Activated T-helper 1 cell treated with anti-CD3 and anti-CD28 coated beads, Interleukin-12 subunit alpha, Interleukin-12 subunit beta, Interleukin-2, Interleukin-4 antibody, amounts not matched to agents 30 ng/mL and 10 ng/mL and 1 ng/mL, durations not matched to agents 14 hours and 24 hours and 36 hours (primary cell): ENCODE measurements at regions not wholly inside any gene's neighbourhood (a gene's known extent, or its start where the extent isn't known, plus 50 kb on each side); places are given as distances from the start of the nearest gene placed in this dataset.

ENCODE experiments used
- DNase-seq: peaks from one replicate; pipeline ENCODE4 v3.0.0; 2021; ENCODE audit warnings: low spot score
- H3K27ac Mint-ChIP-seq: one replicate; pipeline ENCODE4 v1.8.0; 2021; ENCODE audit warnings: mild to moderate bottlenecking, mixed read lengths
- H3K27me3 Mint-ChIP-seq: one replicate; pipeline ENCODE4 v1.8.0; 2022; ENCODE audit warnings: mild to moderate bottlenecking, moderate library complexity, mixed read lengths; ENCODE audit not compliant: insufficient read depth
- H3K36me3 Mint-ChIP-seq: one replicate; pipeline ENCODE4 v1.8.0; 2021; ENCODE audit warnings: low read depth, mixed read lengths
- H3K4me1 Mint-ChIP-seq: one replicate; pipeline ENCODE4 v1.8.0; 2021; ENCODE audit warnings: low read depth, mixed read lengths
- H3K4me3 Mint-ChIP-seq: one replicate; pipeline ENCODE4 v1.8.0; 2021; ENCODE audit warnings: mild to moderate bottlenecking, moderate library complexity, mixed read lengths
- H3K9me3 Mint-ChIP-seq: one replicate; pipeline ENCODE4 v1.8.0; 2021; ENCODE audit warnings: mixed read lengths
- intact Hi-C: fragments of 100-400 bp; cut with micrococcal nuclease; formaldehyde crosslinking; loops from one replicate; pipeline ENCODE4 v1.15.1; 2024

DNA sequence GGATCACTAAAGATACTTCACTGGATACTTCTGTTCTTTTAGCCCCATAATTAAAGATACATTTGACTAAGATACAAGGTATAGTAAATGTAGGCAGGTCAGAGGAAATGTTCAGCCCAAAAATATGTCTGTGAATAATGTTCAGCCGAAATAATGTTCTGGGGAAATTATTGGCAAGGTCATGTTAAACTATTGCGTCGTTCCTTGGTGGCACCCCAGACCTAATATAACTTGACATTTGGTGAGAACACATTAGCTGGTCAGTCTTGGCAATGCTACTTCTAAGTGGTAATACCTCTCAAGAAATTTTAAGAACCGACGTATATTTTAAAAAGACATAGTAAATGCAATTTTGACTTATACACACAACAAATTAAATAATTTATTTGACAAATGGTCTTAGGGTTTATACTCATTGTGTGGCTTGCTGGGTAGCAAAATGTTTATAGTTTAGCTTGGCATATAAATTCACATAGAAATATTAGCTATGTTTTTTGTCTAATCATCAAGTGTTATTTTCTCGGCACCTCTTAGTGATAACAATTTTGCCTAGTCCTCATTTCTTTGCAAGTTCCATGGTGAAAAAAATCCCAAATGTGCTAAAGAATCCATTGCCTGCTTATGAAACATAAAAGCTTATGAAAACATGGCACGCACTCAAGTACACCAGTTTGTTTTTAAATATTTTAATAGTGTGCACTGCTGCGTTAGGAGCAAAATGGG, 270.3 kb upstream of the NEBL start:
- no peak overlapping the region for H3K27ac Mint-ChIP-seq
- no peaks in the 10 kb centered on the region for H3K36me3 Mint-ChIP-seq
- no peaks in the 10 kb centered on the region for H3K4me1 Mint-ChIP-seq
- DNase-seq = no peak
- no peak overlapping the region for H3K4me3 Mint-ChIP-seq
- peaks cover 4% of the 10 kb centered on the region for H3K27me3 Mint-ChIP-seq
- intact Hi-C loops = loop anchor here (5.0 kb wide), 1 partner anchor 560 kb away; no protein-coding TSS in a partner anchor
- H3K9me3 Mint-ChIP-seq = no peaks in the 10 kb centered on the region

DNA sequence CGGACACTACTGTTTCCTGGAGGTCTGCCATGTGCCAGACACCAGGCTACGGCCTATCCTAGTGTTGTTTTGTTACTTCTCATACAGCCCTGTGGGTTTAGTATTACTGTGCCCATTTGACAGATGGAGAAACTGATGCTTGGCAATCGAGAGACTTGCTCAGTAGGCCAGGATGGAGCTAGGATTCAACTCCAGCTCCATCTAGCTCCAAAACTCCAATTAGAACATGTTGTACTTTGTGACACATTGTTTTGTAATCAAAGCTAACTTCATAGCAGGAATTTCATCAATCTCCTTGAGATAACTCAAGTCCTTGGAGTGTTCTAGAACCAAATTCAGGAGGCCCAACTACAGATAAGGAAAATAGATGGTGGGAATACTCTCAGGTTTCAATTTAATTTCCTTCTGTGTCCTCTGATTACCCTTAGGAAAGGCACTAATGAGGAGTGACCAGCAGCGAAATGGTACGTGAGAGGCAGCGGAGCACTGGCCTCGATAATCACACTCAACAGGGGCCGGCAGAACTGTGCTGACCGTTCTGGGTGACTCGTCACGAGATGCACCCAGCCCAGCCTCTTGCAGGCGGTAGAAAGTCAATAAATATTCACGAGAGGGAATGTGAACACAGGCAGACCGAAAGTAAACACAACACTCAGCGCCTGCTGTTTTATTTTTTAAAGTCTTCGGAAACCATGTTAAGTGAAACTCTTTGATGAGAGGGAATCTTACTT, 269.6 kb upstream of the NEBL start:
- Mint-ChIP-seq H3K4me1 (no peaks in the 10 kb centered on the region), H3K36me3 (no peaks in the 10 kb centered on the region), H3K4me3 (no peak overlapping the region), H3K27ac (no peak overlapping the region), H3K9me3 (no peaks in the 10 kb centered on the region), H3K27me3 (no peaks in the 10 kb centered on the region)
- DNase-seq = no peak
- intact Hi-C loops = loop anchor here (5.0 kb wide), 1 partner anchor 561 kb away; no protein-coding TSS in a partner anchor

DNA sequence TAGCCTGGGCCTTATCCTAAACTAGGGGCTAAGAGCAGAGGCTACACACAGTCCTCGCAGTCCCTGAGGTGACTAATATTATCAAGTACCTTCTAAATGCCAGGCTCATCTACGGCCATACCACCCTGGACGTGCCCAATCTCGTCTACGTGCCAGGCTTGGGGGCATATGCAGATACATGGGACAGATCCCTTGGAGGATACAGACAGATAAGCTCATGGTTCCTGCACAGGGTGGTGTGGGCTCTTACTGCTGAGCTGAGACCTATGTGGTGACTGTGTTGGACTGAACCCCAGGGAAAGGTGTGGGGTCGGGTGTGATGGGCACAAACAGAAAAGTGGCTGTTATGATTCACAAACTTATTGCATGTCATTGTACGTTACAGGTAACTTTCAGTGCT, 268.4 kb upstream of the NEBL start:
- Mint-ChIP-seq H3K36me3 (no peaks in the 10 kb centered on the region), H3K27ac (no peak overlapping the region), H3K27me3 (no peaks in the 10 kb centered on the region), H3K4me3 (no peak overlapping the region), H3K4me1 (no peaks in the 10 kb centered on the region), H3K9me3 (no peaks in the 10 kb centered on the region)
- DNase-seq = no peak
- intact Hi-C loops = loop anchor here (5.0 kb wide), 1 partner anchor 562 kb away; no protein-coding TSS in a partner anchor

DNA sequence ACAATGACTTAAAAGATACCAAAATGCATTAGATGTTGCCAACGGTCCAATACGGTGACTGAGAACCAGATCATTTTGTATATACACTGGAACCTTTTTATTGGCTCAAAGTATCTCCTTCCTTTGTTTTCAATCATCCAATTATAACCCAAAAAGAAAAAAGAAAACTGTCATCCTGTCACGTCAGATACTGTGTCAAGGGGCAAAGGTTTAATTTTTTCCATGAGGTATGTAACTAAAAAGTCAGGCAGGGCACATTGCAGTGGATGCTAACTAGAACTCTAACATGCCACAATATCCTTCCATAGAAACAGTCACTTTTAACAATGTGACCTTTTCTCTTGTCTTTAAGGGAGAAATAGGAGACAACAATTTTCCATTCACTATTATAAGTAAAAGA, 267.6 kb upstream of the NEBL start:
- Mint-ChIP-seq H3K4me3 (no peak overlapping the region), H3K27ac (no peak overlapping the region), H3K4me1 (no peaks in the 10 kb centered on the region), H3K27me3 (no peaks in the 10 kb centered on the region), H3K36me3 (no peaks in the 10 kb centered on the region), H3K9me3 (no peaks in the 10 kb centered on the region)
- intact Hi-C loops = loop anchor here (5.0 kb wide), 1 partner anchor 563 kb away; no protein-coding TSS in a partner anchor
- DNase-seq = no peak

DNA sequence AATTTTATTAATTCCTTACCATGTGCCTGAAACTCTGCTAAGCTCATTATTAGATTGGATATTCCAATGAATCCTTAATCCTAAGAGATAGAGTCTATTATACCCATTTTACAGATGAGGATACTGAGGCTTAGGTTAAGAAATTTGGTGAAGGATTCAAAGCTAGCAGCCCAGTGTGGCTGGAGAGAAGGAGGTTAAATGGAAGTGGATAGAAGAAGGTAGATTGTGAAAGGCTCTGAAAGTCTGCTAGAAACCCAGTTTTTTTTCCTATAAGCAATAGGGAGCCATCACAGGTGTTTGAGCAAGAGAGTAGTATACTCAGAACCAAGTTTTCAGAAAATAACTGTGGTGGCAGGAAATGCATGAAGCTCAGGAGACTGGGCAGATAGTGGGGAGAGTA, 265.8 kb upstream of the NEBL start:
- intact Hi-C loops = no loop called here
- no peak overlapping the region for H3K4me3 Mint-ChIP-seq
- no peaks in the 10 kb centered on the region for H3K36me3 Mint-ChIP-seq
- no peaks in the 10 kb centered on the region for H3K9me3 Mint-ChIP-seq
- no peak for DNase-seq
- H3K4me1 Mint-ChIP-seq = no peaks in the 10 kb centered on the region
- no peaks in the 10 kb centered on the region for H3K27me3 Mint-ChIP-seq
- H3K27ac Mint-ChIP-seq = no peak overlapping the region

DNA sequence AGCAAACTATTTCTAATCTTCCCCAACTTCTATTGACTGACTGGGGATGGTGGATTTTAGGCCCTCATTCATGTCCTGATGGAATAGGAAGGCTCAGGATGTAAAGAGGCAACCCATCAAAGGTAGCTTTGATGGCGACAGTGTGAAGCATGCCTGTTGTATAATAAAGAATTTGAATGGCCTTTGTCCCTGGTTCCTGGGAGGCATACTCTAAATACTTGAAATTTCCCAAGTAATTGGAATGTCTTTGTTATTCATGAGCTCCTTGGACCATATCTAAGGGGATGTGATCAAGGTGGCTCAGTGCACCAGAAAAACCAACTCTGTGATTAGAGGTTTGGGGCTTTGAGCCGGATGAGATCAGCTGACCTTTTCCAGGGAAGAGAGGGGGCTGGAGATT, 264.5 kb upstream of the NEBL start:
- no peak for DNase-seq
- Mint-ChIP-seq H3K27me3 (no peaks in the 10 kb centered on the region), H3K27ac (no peak overlapping the region), H3K36me3 (no peaks in the 10 kb centered on the region), H3K9me3 (no peaks in the 10 kb centered on the region), H3K4me1 (no peaks in the 10 kb centered on the region), H3K4me3 (no peak overlapping the region)
- intact Hi-C loops = no loop called here

DNA sequence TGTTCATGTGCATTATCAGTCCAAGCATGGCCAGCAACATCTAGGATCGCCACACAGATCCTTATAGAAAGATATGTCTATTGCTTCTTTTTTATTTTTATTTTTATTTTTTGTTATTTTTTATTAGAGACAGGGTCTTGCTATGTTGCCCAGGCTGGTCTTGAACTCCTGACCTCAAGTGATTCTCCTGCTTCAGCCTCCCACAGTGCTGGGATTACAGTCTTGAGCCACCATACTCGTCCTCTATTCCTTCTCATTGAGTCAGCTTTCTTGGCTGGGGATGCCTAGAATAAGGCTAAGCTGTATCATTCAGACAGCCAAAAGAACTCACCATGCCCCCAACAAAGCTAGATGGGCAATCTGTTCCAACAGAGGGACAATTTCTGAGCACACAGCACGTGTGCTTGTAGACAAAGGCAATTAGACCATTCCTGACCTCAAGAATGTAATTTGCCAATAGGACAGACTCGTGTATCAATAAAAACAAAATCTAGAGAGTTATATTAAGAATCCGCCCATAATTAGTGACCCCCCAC, 264.0 kb upstream of the NEBL start:
- H3K4me1 Mint-ChIP-seq = no peaks in the 10 kb centered on the region
- H3K27ac Mint-ChIP-seq = no peak overlapping the region
- no peaks in the 10 kb centered on the region for H3K36me3 Mint-ChIP-seq
- H3K9me3 Mint-ChIP-seq = no peaks in the 10 kb centered on the region
- intact Hi-C loops = no loop called here
- DNase-seq = no peak
- no peak overlapping the region for H3K4me3 Mint-ChIP-seq
- H3K27me3 Mint-ChIP-seq = no peaks in the 10 kb centered on the region

DNA sequence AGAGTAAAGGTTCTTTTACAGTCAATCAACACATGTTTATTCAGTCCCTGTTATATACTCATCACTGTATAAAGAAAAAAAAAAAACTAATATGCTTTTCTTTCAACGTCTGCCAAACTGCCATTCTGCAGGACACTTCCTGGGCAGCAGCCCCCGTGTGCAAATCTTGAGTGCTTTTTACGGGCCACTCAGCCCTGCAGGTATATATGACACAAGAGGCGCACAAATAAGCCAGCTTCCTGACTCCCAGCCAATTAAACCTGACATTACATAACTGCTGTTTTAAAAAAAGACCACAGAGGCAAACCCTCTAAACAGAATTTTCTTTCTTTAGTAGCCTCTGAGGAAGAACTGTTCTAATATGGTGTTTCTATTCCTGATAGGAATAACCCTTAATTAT, 263.0 kb upstream of the NEBL start:
- H3K27ac Mint-ChIP-seq = no peak overlapping the region
- no peak overlapping the region for H3K4me3 Mint-ChIP-seq
- no peaks in the 10 kb centered on the region for H3K27me3 Mint-ChIP-seq
- no peaks in the 10 kb centered on the region for H3K4me1 Mint-ChIP-seq
- intact Hi-C loops = no loop called here
- DNase-seq = no peak
- no peaks in the 10 kb centered on the region for H3K36me3 Mint-ChIP-seq
- H3K9me3 Mint-ChIP-seq = no peaks in the 10 kb centered on the region

DNA sequence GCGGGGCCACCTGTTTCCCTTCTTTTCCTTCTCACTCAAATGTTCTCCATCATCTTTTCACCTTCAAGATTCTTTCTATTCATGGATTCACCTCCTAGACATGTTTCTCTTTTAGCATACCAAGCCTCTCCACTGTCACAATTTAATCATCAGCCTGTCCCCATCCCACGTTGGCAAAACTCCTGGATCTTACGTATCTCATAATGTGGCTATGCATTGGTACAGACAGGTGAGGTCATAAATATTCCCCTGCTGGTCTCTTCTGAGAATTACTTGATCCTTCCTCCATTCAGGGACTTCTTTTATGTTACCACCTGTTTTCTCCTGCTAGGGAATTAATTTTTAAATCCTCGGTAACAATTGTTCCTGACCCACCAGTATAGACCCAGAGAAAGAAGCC, 262.6 kb upstream of the NEBL start:
- no peaks in the 10 kb centered on the region for H3K27me3 Mint-ChIP-seq

DNA sequence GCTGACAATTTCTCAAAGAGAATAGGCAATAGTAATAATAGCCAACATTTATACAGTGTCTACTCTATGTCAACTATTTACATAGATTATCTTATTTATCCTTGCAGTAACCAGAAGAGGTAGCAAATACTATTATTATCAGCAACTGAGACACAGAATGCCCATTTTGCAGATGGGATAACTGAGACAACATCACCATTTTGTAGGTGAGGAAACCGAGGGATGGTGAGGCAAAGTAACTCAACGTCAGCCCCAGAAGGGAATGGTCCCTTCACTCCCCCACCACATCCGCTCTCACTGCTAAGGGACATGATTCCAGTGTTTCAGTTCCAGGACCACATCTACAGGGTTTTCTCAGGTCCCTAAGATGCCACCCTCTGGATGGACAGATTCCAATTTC, 261.2 kb upstream of the NEBL start:
- DNase-seq = no peak
- intact Hi-C loops = no loop called here
- Mint-ChIP-seq H3K27ac (no peak overlapping the region), H3K9me3 (no peaks in the 10 kb centered on the region), H3K4me1 (no peaks in the 10 kb centered on the region), H3K36me3 (no peaks in the 10 kb centered on the region), H3K27me3 (no peaks in the 10 kb centered on the region), H3K4me3 (no peak overlapping the region)

More for the DNA sequence above, 262.6 kb upstream of the NEBL start:
- Mint-ChIP-seq H3K36me3 (no peaks in the 10 kb centered on the region), H3K4me3 (no peak overlapping the region), H3K4me1 (no peaks in the 10 kb centered on the region), H3K27ac (no peak overlapping the region), H3K9me3 (no peaks in the 10 kb centered on the region)
- no peak for DNase-seq
- intact Hi-C loops = no loop called here

DNA sequence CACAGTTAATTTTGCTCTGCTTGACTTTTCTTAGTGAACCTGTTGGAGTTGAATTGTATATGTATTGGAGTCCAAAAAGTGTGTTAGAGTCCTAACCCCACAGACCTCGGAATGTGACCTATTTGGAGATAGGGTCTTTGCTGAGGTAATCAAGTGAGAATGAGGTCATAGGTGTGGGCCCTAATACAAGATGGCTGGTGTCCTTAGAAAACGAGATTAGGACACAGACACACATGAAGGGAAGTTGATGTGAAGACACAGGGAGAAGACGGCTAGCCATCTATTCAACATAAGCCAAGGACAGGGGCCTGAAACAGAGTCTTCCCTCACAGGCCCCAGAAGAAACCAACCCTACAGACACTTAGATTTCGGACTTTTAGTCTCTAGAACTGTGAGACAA, 260.6 kb upstream of the NEBL start:
- Mint-ChIP-seq H3K27ac (no peak overlapping the region), H3K9me3 (no peaks in the 10 kb centered on the region), H3K4me3 (no peak overlapping the region), H3K4me1 (no peaks in the 10 kb centered on the region), H3K36me3 (no peaks in the 10 kb centered on the region), H3K27me3 (no peaks in the 10 kb centered on the region)
- no peak for DNase-seq
- intact Hi-C loops = no loop called here

DNA sequence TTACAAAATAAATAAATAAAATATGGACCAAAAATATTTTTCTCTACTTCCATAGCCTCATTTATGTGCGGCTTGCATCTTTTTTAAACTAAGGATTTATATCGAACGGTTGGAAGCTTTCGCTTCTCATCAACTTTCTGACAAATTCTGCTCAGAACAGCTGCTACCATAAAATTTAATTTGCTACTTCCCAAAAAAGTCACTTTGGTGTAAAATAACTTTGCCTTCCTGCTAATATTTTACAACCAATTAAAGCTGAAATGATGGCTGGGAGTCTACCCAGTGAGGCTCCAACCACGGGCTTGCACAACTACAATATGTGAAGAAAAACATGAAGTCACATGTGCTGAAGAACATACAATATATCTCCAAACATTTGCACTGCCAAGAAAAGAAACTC, 253.1 kb upstream of the NEBL start:
- intact Hi-C loops = no loop called here
- Mint-ChIP-seq H3K27me3 (no peaks in the 10 kb centered on the region), H3K4me3 (no peak overlapping the region), H3K9me3 (no peaks in the 10 kb centered on the region), H3K36me3 (no peaks in the 10 kb centered on the region), H3K27ac (no peak overlapping the region), H3K4me1 (no peaks in the 10 kb centered on the region)
- no peak for DNase-seq

DNA sequence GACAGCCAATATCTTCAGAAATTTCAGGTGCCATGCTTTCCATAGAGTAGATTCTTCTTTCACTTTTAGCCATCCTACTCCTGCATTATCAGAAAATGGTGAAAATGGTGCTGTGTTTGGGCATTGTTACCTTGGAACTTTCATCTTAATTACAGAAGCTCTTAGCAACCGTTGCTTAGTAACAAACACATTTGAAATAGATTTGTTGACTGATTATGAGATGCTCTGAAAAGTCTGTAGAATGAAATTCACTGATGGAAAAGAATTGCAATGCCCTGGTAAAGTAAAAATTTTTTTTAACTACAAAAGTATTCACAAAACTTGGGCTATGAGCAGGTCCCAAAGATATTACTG, 249.3 kb upstream of the NEBL start:
- no peaks in the 10 kb centered on the region for H3K4me1 Mint-ChIP-seq
- no peaks in the 10 kb centered on the region for H3K27me3 Mint-ChIP-seq
- no peak for DNase-seq
- intact Hi-C loops = no loop called here
- no peaks in the 10 kb centered on the region for H3K36me3 Mint-ChIP-seq
- no peak overlapping the region for H3K4me3 Mint-ChIP-seq
- H3K9me3 Mint-ChIP-seq = no peaks in the 10 kb centered on the region
- H3K27ac Mint-ChIP-seq = no peak overlapping the region
